SK-N-SH (cell line): ENCODE measurements at regions not wholly inside any gene's neighbourhood (a gene's known extent, or its start where the extent isn't known, plus 50 kb on each side); places are given as distances from the start of the nearest gene placed in this dataset.

Experiments used
- CTCF ChIA-PET: fragments of 300-600, 350-600 bp; formaldehyde crosslinking; extraction: SDS; loops from one replicate; lab custom pipeline; 2021; lab: Yijun Ruan, JAX
- POLR2A ChIA-PET: fragments of 350-600 bp; sonication (Branson Sonifier 250); formaldehyde crosslinking; extraction: SDS; loops from one replicate; lab custom pipeline; 2020; ENCODE audit warnings: antibody characterized with exemption, inconsistent platforms; lab: Yijun Ruan, JAX
- DNase-seq: peaks from one replicate; pipeline ENCODE4 v3.0.0; 2012
- H2AFZ ChIP-seq: fragments of 200-600 bp; sonication (generic); 2 replicates; pipeline ENCODE4 v1.8.1; 2016; ENCODE audit warnings: antibody characterized with exemption, mild to moderate bottlenecking, low read depth
- H3F3A ChIP-seq: fragments of 200-600 bp; sonication (generic); replicated peaks from 2 replicates; pipeline ENCODE3; 2016; ENCODE audit warnings: antibody characterized with exemption, mild to moderate bottlenecking; ENCODE audit not compliant: insufficient read depth
- H3K27ac ChIP-seq, 2 experiments: fragments of 200-500 bp in 1 of 2; fragments of 200-600 bp in 1 of 2; sonication (Bioruptor generic) in 1 of 2; sonication (generic), shearing (Covaris generic) in 1 of 2; 2 replicates each; pipeline versions ENCODE4 v1.5.1 to v1.6.1; 2014 to 2016; ENCODE audit warnings: low read depth in 2 of 2, inconsistent platforms in 1 of 2, low read length in 1 of 2, mild to moderate bottlenecking in 1 of 2, mixed read lengths in 1 of 2
- H3K27me3 ChIP-seq: fragments of 200-600 bp; sonication (generic), shearing (Covaris generic); 2 replicates; pipeline ENCODE4 v1.6.1; 2016; ENCODE audit warnings: mixed run types; ENCODE audit not compliant: insufficient read depth
- H3K36me3 ChIP-seq, 2 experiments: fragments of 200-500 bp in 1 of 2; fragments of 200-600 bp in 1 of 2; sonication (Bioruptor generic) in 1 of 2; sonication (generic) in 1 of 2; replicated peaks in 1 of 2; 2 replicates each; pipeline versions ENCODE3 to v1.5.1; 2014 to 2016; ENCODE audit warnings: low read length in 1 of 2, mild to moderate bottlenecking in 1 of 2; ENCODE audit not compliant: insufficient read depth in 2 of 2, control insufficient read depth in 1 of 2
- H3K4me1 ChIP-seq, 2 experiments: fragments of 200-500 bp in 1 of 2; fragments of 200-600 bp in 1 of 2; sonication (Bioruptor generic) in 1 of 2; sonication (generic), shearing (Covaris generic) in 1 of 2; 2 replicates each; pipeline versions ENCODE4 v1.5.1 to v1.6.1; 2014 to 2016; ENCODE audit warnings: low read depth in 1 of 2, low read length in 1 of 2, mixed run types in 1 of 2; ENCODE audit not compliant: insufficient read depth in 2 of 2, control insufficient read depth in 1 of 2
- H3K4me2 ChIP-seq: fragments of 200-600 bp; sonication (generic), shearing (Covaris generic); 2 replicates; pipeline ENCODE4 v1.6.1; 2017; ENCODE audit warnings: mixed run types
- H3K4me3 ChIP-seq, 2 experiments: fragments of 200-500 bp in 1 of 2; fragments of 200-600 bp in 1 of 2; sonication (Bioruptor generic) in 1 of 2; sonication (generic), shearing (Covaris generic) in 1 of 2; 2 replicates each; pipeline versions ENCODE4 v1.5.1 to v1.8.1; 2014 to 2016; ENCODE audit warnings: low read depth in 2 of 2, inconsistent platforms in 1 of 2, low read length in 1 of 2, mild to moderate bottlenecking in 1 of 2, mixed read lengths in 1 of 2, moderate library complexity in 1 of 2
- H3K79me2 ChIP-seq: fragments of 200-600 bp; sonication (generic); 2 replicates; pipeline ENCODE4 v1.8.1; 2017; ENCODE audit warnings: mild to moderate bottlenecking; ENCODE audit not compliant: insufficient read depth
- H3K9ac ChIP-seq: fragments of 200-600 bp; sonication (generic); 2 replicates; pipeline ENCODE4 v1.6.1; 2017; ENCODE audit warnings: mixed run types
- H3K9me2 ChIP-seq: fragments of 200-600 bp; sonication (generic); 2 replicates; pipeline ENCODE4 v1.6.1; 2017; ENCODE audit warnings: mixed run types
- H3K9me3 ChIP-seq: fragments of 200-600 bp; sonication (generic); 2 replicates; pipeline ENCODE4 v1.6.1; 2017; ENCODE audit warnings: mixed run types, mild to moderate bottlenecking, moderate library complexity
- H4K20me1 ChIP-seq: fragments of 200-600 bp; sonication (generic); 2 replicates; pipeline ENCODE4 v1.6.1; 2017; ENCODE audit warnings: mild to moderate bottlenecking, mixed run types; ENCODE audit not compliant: insufficient read depth
- CHD2 ChIP-seq: fragments of 150-350 bp; IDR thresholded peaks from 2 replicates; pipeline ENCODE4 v1.6.1; 2018; ENCODE audit warnings: low read length; ENCODE audit not compliant: partially characterized antibody
- ELF1 ChIP-seq: IDR thresholded peaks from 2 replicates; pipeline ENCODE4 v1.4.0; 2012
- EP300 ChIP-seq, 2 experiments: IDR thresholded peaks; 2 replicates each; pipeline versions ENCODE4 v1.4.0 to v1.6.1; 2012; ENCODE audit warnings: borderline replicate concordance in 1 of 2, low read depth in 1 of 2, low read length in 1 of 2
- EZH2phosphoT487 ChIP-seq: fragments of 200-600 bp; sonication (generic); IDR thresholded peaks from 2 replicates; pipeline ENCODE4 v1.6.1; 2017; ENCODE audit warnings: low read depth, mixed run types, mild to moderate bottlenecking, antibody characterized with exemption, moderate library complexity, borderline replicate concordance
- FOSL2 ChIP-seq: IDR thresholded peaks from 2 replicates; pipeline ENCODE4 v1.4.0; 2012; ENCODE audit warnings: low read depth, mild to moderate bottlenecking, moderate library complexity, borderline replicate concordance
- FOXM1 ChIP-seq: IDR thresholded peaks from 2 replicates; pipeline ENCODE4 v1.4.0; 2012; ENCODE audit warnings: low read depth, mild to moderate bottlenecking
- GABPA ChIP-seq: IDR thresholded peaks from 2 replicates; pipeline ENCODE4 v1.4.0; 2012; ENCODE audit warnings: low read depth, mild to moderate bottlenecking
- GATA2 ChIP-seq: sonication (generic); formaldehyde crosslinking; IDR thresholded peaks from 2 replicates; pipeline ENCODE4 v1.5.0; 2020; ENCODE audit warnings: mild to moderate bottlenecking, missing genetic modification reagents
- JUND ChIP-seq: IDR thresholded peaks from 2 replicates; pipeline ENCODE4 v1.4.0; 2012
- MEF2A ChIP-seq: IDR thresholded peaks from 2 replicates; pipeline ENCODE4 v1.4.0; 2012; ENCODE audit warnings: low read depth, borderline replicate concordance
- MXI1 ChIP-seq: IDR thresholded peaks from 2 replicates; pipeline ENCODE4 v1.6.1; 2012; ENCODE audit warnings: mild to moderate bottlenecking, low read depth, low read length, improper control_type of control experiment
- PBX3 ChIP-seq: IDR thresholded peaks from 2 replicates; pipeline ENCODE4; 2012
- POLR2AphosphoS5 ChIP-seq: IDR thresholded peaks from 2 replicates; pipeline ENCODE4 v1.6.1; 2012; ENCODE audit warnings: low read depth, low read length
- RAD21 ChIP-seq: IDR thresholded peaks from 2 replicates; pipeline ENCODE4 v1.6.1; 2012; ENCODE audit warnings: mild to moderate bottlenecking, low read length
- RCOR1 ChIP-seq: fragments of 150-350 bp; IDR thresholded peaks from 2 replicates; pipeline ENCODE4 v1.6.1; 2017; ENCODE audit warnings: antibody characterized with exemption, low read length
- RFX5 ChIP-seq: IDR thresholded peaks from 2 replicates; pipeline ENCODE4 v1.6.1; 2012; ENCODE audit warnings: mild to moderate bottlenecking, improper control_type of control experiment, low read length
- RXRA ChIP-seq: IDR thresholded peaks from 2 replicates; pipeline ENCODE4 v1.4.0; 2012; ENCODE audit warnings: low read depth, mild to moderate bottlenecking, borderline replicate concordance
- SIN3A ChIP-seq: IDR thresholded peaks from 2 replicates; pipeline ENCODE4 v1.6.1; 2012; ENCODE audit warnings: low read depth, mild to moderate bottlenecking, low read length, moderate library complexity, borderline replicate concordance
- SMC3 ChIP-seq: IDR thresholded peaks from 2 replicates; pipeline ENCODE4 v1.6.1; 2012; ENCODE audit warnings: low read depth, low read length, improper control_type of control experiment
- TAF1 ChIP-seq: IDR thresholded peaks from 2 replicates; pipeline ENCODE4 v1.6.1; 2012; ENCODE audit warnings: low read depth, mild to moderate bottlenecking, low read length, moderate library complexity, borderline replicate concordance
- TCF12 ChIP-seq: IDR thresholded peaks from 2 replicates; pipeline ENCODE4 v1.4.0; 2012
- TEAD4 ChIP-seq: IDR thresholded peaks from 2 replicates; pipeline ENCODE4 v1.4.0; 2012; ENCODE audit warnings: mild to moderate bottlenecking, borderline replicate concordance; ENCODE audit not compliant: insufficient read depth
- USF1 ChIP-seq: IDR thresholded peaks from 2 replicates; pipeline ENCODE4 v1.4.0; 2012; ENCODE audit warnings: low read depth, borderline replicate concordance
- USF2 ChIP-seq: fragments of 150-350 bp; IDR thresholded peaks from 2 replicates; pipeline ENCODE4 v1.6.1; 2017; ENCODE audit warnings: antibody characterized with exemption, low read length, low read depth, borderline replicate concordance
- YY1 ChIP-seq: IDR thresholded peaks from 2 replicates; pipeline ENCODE4 v1.4.0; 2012; ENCODE audit warnings: low read depth, mild to moderate bottlenecking
- ZBTB33 ChIP-seq: IDR thresholded peaks from 2 replicates; pipeline ENCODE4 v1.4.0; 2012; ENCODE audit warnings: low read depth, borderline replicate concordance
- WGBS: methylation state at CpG from one replicate; pipeline ENCODE4 v1.1.6; 2017; ENCODE audit warnings: low lambda C conversion rate; 5-methylcytosine and 5-hydroxymethylcytosine counted together

- Histone ChIP-seq H3K4me3 (no peak overlapping the region), H3F3A (no peaks in the 10 kb centered on the region), H3K9me3 (no peaks in the 10 kb centered on the region), H2AFZ (no peak overlapping the region), H4K20me1 (no peaks in the 10 kb centered on the region), H3K27ac (no peak overlapping the region), H3K4me1 (no peaks in the 10 kb centered on the region; a peak in 1 of 4 replicates), H3K36me3 (no peaks in the 10 kb centered on the region), H3K27me3 (peaks cover 81% of the 10 kb centered on the region), H3K79me2 (no peaks in the 10 kb centered on the region), H3K4me2 (no peak overlapping the region), H3K9ac (no peak overlapping the region), H3K9me2 (no peaks in the 10 kb centered on the region)
- POLR2A ChIA-PET = no interaction called here
- CTCF ChIA-PET = interaction anchor here (2.8 kb wide), 1 partner anchor 23 kb away, joined by 11 read pairs; no protein-coding TSS in a partner anchor
- 100% methylated on average over 1 of the region's 9 CpGs for WGBS
- DNase-seq = no peak
- TF ChIP-seq FOXM1 (no peak), RAD21 (no peak), SIN3A (no peak), POLR2AphosphoS5 (no peak), GATA2 (no peak), FOSL2 (no peak), RFX5 (no peak), CHD2 (no peak), ELF1 (no peak), EP300 (IDR thresholded peaks at IDR 0.05; ENCODE audit: borderline replicate concordance in 1 of 2, low read depth in 1 of 2, low read length in 1 of 2) (no peak), TAF1 (no peak), SMC3 (no peak)
Measured at GRCh38 chr13:99893567-99893966, 78.0 kb downstream of the ZIC5 start.

GRCh38 chr13:99892866-99893504, 78.6 kb downstream of the ZIC5 start:
- Histone ChIP-seq H2AFZ (no peak overlapping the region), H3K79me2 (no peaks in the 10 kb centered on the region), H3K27ac (no peak overlapping the region), H3K9ac (no peak overlapping the region), H3K4me3 (no peak overlapping the region; a peak in 1 of 4 replicates), H3K27me3 (peaks cover 75% of the 10 kb centered on the region), H3K36me3 (no peaks in the 10 kb centered on the region), H3F3A (no peaks in the 10 kb centered on the region), H4K20me1 (no peaks in the 10 kb centered on the region), H3K4me2 (no peak overlapping the region), H3K4me1 (no peaks in the 10 kb centered on the region; a peak in 1 of 4 replicates), H3K9me3 (no peaks in the 10 kb centered on the region), H3K9me2 (no peaks in the 10 kb centered on the region)
- ChIA-PET CTCF (interaction anchor here (1.2 to 2.8 kb wide), 3 partner anchors 8 to 23 kb away, joined by 3 to 11 read pairs (median 8); no protein-coding TSS in a partner anchor), POLR2A (no interaction called here)
- WGBS = 65% methylated on average over 16 of the region's 17 CpGs
- DNase-seq = no peak
- TF ChIP-seq YY1 (no peak), TEAD4 (no peak), GABPA (no peak), JUND (no peak), USF2 (no peak), GATA2 (no peak), EP300 (IDR thresholded peaks at IDR 0.05; ENCODE audit: borderline replicate concordance in 1 of 2, low read depth in 1 of 2, low read length in 1 of 2) (no peak), RXRA (no peak), SMC3 (no peak), ZBTB33 (no peak), EZH2phosphoT487 (no peak), RFX5 (no peak), MEF2A (no peak), USF1 (no peak), MXI1 (no peak), PBX3 (no peak), TCF12 (no peak), RCOR1 (no peak)
